ENCODE measurements at regions not wholly inside any gene's neighbourhood (a gene's known extent, or its start where the extent isn't known, plus 50 kb on each side); places are given as distances from the start of the nearest gene placed in this dataset.

- H3K27me3 ChIP-seq (ENCODE audit: control insufficient read depth, insufficient read depth, low read length): no peaks in the 10 kb centered on the region
- in situ Hi-C loops (cut with HindIII; ENCODE audit: low pct_unique_long_range_greater_than_20kb, low sequenced_read_pairs): no loop called here
- no peaks in the 10 kb centered on the region for H3K4me1 ChIP-seq (ENCODE audit: control insufficient read depth, insufficient read depth, low read length)
- no peak for TF ChIP-seq TCF7L2 (IDR thresholded peaks at IDR 0.05; ENCODE audit: low read depth, low read length)
- no peak for TF ChIP-seq REST (IDR thresholded peaks at IDR 0.05; ENCODE audit: insufficient read depth in 1 of 2, low read depth in 2 of 2, low read length in 1 of 2)
- no peak for TF ChIP-seq CTCF (IDR thresholded peaks at IDR 0.05)
- no peak for TF ChIP-seq POLR2AphosphoS5 (IDR thresholded peaks at IDR 0.05; ENCODE audit: low read depth, low read length)
- no peaks in the 10 kb centered on the region for H3K9me3 ChIP-seq (ENCODE audit: control insufficient read depth, insufficient read depth, low read depth, low read length)
- ChIA-PET CTCF (no interaction called here), POLR2A (no interaction called here)
- intact Hi-C loops (cut with micrococcal nuclease; ENCODE audit: unreplicated experiment): no loop called here
- ATAC-seq (no peak), DNase-seq (ENCODE audit: low read depth, low spot score) (no peak)
- no peak overlapping the region for H3K4me3 ChIP-seq (ENCODE audit: low read depth in 2 of 2, low read length in 2 of 2)
- H3K36me3 ChIP-seq (ENCODE audit: control insufficient read depth, insufficient read depth, low read length): no peaks in the 10 kb centered on the region
- BruUV-seq (replicated peaks): no TSS peak
- H3K27ac ChIP-seq (ENCODE audit: low read length): no peak overlapping the region
Observed at GRCh38 chr2:146477383-146477782, 1367.4 kb upstream of the ACVR2A start.

- ATAC-seq (no peak), DNase-seq (ENCODE audit: low read depth, low spot score) (no peak)
- no peak overlapping the region for H3K4me3 ChIP-seq (ENCODE audit: low read depth in 2 of 2, low read length in 2 of 2)
- intact Hi-C loops (cut with micrococcal nuclease; ENCODE audit: unreplicated experiment): no loop called here
- TF ChIP-seq TCF7L2 (IDR thresholded peaks at IDR 0.05; ENCODE audit: low read depth, low read length) (no peak), SIN3A (IDR thresholded peaks at IDR 0.05; ENCODE audit: borderline replicate concordance, insufficient read depth, low read depth, low read length) (no peak), CTCF (IDR thresholded peaks at IDR 0.05) (no peak), REST (IDR thresholded peaks at IDR 0.05; ENCODE audit: insufficient read depth in 1 of 2, low read depth in 2 of 2, low read length in 1 of 2) (no peak), POLR2AphosphoS5 (IDR thresholded peaks at IDR 0.05; ENCODE audit: low read depth, low read length) (no peak)
- no peak overlapping the region for H3K27ac ChIP-seq (ENCODE audit: low read length)
- no peaks in the 10 kb centered on the region for H3K4me1 ChIP-seq (ENCODE audit: control insufficient read depth, insufficient read depth, low read length)
- no TSS peak for BruUV-seq (replicated peaks)
- CTCF ChIA-PET: no interaction called here
- H3K9me3 ChIP-seq (ENCODE audit: control insufficient read depth, insufficient read depth, low read depth, low read length): no peaks in the 10 kb centered on the region
- H3K27me3 ChIP-seq (ENCODE audit: control insufficient read depth, insufficient read depth, low read length): no peaks in the 10 kb centered on the region
- in situ Hi-C loops (cut with HindIII; ENCODE audit: low pct_unique_long_range_greater_than_20kb, low sequenced_read_pairs): no loop called here
- POLR2A ChIA-PET: no interaction called here
- H3K36me3 ChIP-seq (ENCODE audit: control insufficient read depth, insufficient read depth, low read length): no peaks in the 10 kb centered on the region
Observed at GRCh38 chr2:146468578-146468977, 1376.3 kb upstream of the ACVR2A start.
